Endothelial cell (in vitro differentiated cells): ENCODE measurements at regions not wholly inside any gene's neighbourhood (a gene's known extent, or its start where the extent isn't known, plus 50 kb on each side); places are given as distances from the start of the nearest gene placed in this dataset.

Experiments used
- DNase-seq: peaks from one replicate; pipeline ENCODE4 v3.0.0; 2021; ENCODE audit warnings: low spot score
- H3K27ac Mint-ChIP-seq: one replicate; pipeline ENCODE4 v1.8.0; 2021; ENCODE audit warnings: mixed read lengths, inconsistent platforms; ENCODE audit not compliant: unreplicated experiment
- H3K27me3 Mint-ChIP-seq: one replicate; pipeline ENCODE4 v1.8.0; 2021; ENCODE audit warnings: mild to moderate bottlenecking, moderate library complexity, mixed read lengths, inconsistent platforms; ENCODE audit not compliant: unreplicated experiment
- H3K36me3 Mint-ChIP-seq: one replicate; pipeline ENCODE4 v1.8.0; 2021; ENCODE audit warnings: mild to moderate bottlenecking, low read depth, mixed read lengths, inconsistent platforms; ENCODE audit not compliant: unreplicated experiment
- H3K4me1 Mint-ChIP-seq: one replicate; pipeline ENCODE4 v1.8.0; 2021; ENCODE audit warnings: mild to moderate bottlenecking, mixed read lengths, inconsistent platforms; ENCODE audit not compliant: unreplicated experiment
- H3K4me3 Mint-ChIP-seq: one replicate; pipeline ENCODE4 v1.8.0; 2021; ENCODE audit warnings: mild to moderate bottlenecking, mixed read lengths, inconsistent platforms; ENCODE audit not compliant: unreplicated experiment
- H3K9me3 Mint-ChIP-seq: one replicate; pipeline ENCODE4 v1.8.0; 2021; ENCODE audit warnings: mixed read lengths, inconsistent platforms; ENCODE audit not compliant: unreplicated experiment
- TF ChIP-seq, protein P1 (sequence below): fragments of 200-600 bp; sonication (generic); IDR thresholded peaks from one replicate; pipeline ENCODE4 v1.5.0; 2021; ENCODE audit warnings: antibody characterized with exemption; ENCODE audit not compliant: unreplicated experiment

DNA sequence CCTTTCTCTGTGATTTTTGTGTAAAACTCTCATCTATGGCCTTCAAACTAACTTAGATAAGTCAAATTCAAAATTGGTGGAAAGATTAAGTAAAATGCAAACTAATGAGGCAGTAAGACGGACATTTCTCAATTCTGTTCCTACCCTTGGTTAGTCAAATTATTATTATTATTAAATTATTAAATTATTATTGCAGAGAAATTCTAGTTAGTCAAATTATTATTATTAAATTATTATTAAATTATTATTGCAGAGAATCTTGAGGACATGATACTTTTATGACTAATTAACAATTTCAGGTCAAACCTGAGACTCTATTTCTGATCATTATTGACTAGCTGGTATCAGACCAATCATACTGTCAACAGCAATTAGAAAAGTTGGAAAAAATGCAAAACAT lies 845.0 kb upstream of the NECTIN3 start:
- TF ChIP-seq, protein P1, sequence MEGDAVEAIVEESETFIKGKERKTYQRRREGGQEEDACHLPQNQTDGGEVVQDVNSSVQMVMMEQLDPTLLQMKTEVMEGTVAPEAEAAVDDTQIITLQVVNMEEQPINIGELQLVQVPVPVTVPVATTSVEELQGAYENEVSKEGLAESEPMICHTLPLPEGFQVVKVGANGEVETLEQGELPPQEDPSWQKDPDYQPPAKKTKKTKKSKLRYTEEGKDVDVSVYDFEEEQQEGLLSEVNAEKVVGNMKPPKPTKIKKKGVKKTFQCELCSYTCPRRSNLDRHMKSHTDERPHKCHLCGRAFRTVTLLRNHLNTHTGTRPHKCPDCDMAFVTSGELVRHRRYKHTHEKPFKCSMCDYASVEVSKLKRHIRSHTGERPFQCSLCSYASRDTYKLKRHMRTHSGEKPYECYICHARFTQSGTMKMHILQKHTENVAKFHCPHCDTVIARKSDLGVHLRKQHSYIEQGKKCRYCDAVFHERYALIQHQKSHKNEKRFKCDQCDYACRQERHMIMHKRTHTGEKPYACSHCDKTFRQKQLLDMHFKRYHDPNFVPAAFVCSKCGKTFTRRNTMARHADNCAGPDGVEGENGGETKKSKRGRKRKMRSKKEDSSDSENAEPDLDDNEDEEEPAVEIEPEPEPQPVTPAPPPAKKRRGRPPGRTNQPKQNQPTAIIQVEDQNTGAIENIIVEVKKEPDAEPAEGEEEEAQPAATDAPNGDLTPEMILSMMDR = no peak
- no peak overlapping the region for H3K27ac Mint-ChIP-seq
- H3K4me1 Mint-ChIP-seq = no peaks in the 10 kb centered on the region
- H3K4me3 Mint-ChIP-seq = no peak overlapping the region
- H3K9me3 Mint-ChIP-seq = no peaks in the 10 kb centered on the region
- H3K36me3 Mint-ChIP-seq = no peaks in the 10 kb centered on the region
- no peak for DNase-seq
- H3K27me3 Mint-ChIP-seq = no peaks in the 10 kb centered on the region

DNA sequence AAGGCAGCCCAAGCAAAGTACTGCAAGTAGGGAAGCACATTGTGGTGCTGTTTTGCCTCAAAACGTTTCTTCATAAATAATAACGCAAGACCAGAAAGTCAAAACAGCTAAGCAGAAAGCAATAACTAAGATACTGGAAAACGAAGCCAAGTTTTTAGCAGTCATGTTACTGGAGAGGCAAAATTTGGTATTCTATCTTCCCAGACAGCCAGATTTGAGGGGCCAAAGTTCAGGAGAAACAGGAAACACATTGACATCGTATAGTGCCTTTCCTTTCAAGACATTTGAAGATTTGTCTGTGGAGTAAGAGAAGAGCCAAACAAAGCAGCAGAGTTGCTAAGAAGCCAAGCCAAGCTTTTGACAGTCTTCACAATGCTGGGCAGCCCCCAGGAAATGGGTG lies 843.6 kb upstream of the NECTIN3 start:
- TF ChIP-seq, protein P1 = no peak
- no peak overlapping the region for H3K4me3 Mint-ChIP-seq
- no peaks in the 10 kb centered on the region for H3K9me3 Mint-ChIP-seq
- DNase-seq = no peak
- H3K27me3 Mint-ChIP-seq = no peaks in the 10 kb centered on the region
- H3K36me3 Mint-ChIP-seq = no peaks in the 10 kb centered on the region
- no peaks in the 10 kb centered on the region for H3K4me1 Mint-ChIP-seq
- no peak overlapping the region for H3K27ac Mint-ChIP-seq

DNA sequence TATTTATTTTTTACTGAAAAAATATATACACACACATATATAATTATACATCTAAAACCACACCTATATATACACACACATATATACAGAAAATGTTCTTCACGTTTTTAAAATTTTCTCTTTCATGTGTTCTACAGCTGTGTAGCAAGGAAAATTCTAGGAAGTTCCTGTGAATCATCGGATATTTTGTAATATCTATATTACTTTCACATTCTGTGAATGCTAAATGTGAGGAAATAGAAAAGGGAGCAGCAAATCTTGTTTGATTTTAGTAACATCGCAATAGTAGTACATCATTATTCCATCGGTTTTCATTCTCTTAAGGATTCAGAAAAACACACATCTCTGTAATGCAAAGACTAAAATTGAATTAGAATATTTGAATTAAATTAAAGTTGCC lies 836.8 kb upstream of the NECTIN3 start:
- TF ChIP-seq, protein P1 = no peak
- Mint-ChIP-seq H3K9me3 (no peaks in the 10 kb centered on the region), H3K36me3 (no peaks in the 10 kb centered on the region), H3K27ac (no peak overlapping the region), H3K4me3 (no peak overlapping the region), H3K27me3 (no peaks in the 10 kb centered on the region), H3K4me1 (no peaks in the 10 kb centered on the region)
- no peak for DNase-seq

DNA sequence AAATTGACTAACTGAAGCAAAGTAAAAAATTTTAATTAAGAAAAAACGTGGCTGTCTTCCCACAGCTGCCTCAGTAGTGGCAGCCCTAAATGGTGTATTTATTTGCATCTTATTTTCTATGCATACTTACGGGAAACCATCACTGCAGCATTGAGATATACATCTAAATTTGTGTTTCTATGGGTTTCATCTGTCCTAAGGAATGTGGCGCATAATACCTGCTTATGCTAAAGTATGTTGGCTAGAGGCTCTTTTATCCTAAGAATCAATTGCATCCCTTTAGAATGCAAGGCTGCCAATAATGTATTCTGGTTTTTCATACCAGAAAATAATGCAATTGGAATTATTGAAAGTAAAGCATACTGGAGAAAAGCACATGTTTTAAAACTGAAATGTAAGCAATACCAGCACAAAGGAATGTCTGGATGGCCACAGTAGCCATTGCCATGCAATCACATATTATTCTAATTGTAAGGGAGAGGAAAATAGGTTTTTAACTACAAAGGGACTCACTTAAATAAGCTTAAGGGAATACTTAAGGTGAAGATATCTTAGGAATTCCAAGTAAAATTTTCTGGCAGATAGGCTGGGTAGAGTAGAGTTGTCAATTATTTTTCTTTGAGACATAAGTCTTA lies 834.5 kb upstream of the NECTIN3 start:
- H3K4me3 Mint-ChIP-seq = no peak overlapping the region
- H3K36me3 Mint-ChIP-seq = no peaks in the 10 kb centered on the region
- H3K27me3 Mint-ChIP-seq = no peaks in the 10 kb centered on the region
- H3K27ac Mint-ChIP-seq = no peak overlapping the region
- no peaks in the 10 kb centered on the region for H3K9me3 Mint-ChIP-seq
- DNase-seq = no peak
- H3K4me1 Mint-ChIP-seq = no peaks in the 10 kb centered on the region
- TF ChIP-seq, protein P1 = no peak

DNA sequence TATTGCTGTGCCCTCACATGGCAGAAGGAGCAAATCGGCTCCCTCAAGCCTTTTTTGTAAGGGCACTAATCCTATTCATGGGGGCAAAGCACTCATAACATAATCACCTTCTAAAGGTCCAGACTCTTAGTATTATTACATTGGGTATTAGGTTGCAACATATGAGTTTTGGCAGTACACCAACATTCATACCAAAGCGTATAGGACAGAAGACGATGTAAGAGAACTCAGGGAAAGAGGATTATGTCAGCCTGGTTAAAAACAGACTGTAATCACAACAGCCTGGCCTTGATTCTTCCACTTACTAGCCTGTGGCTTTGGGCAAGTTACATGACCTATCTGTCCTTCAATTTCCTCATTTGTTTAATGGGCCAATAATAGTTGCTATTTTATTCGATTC lies 828.5 kb upstream of the NECTIN3 start:
- H3K27ac Mint-ChIP-seq = no peak overlapping the region
- H3K27me3 Mint-ChIP-seq = no peaks in the 10 kb centered on the region
- no peaks in the 10 kb centered on the region for H3K36me3 Mint-ChIP-seq
- no peak for DNase-seq
- no peaks in the 10 kb centered on the region for H3K4me1 Mint-ChIP-seq
- TF ChIP-seq, protein P1 = no peak
- no peaks in the 10 kb centered on the region for H3K9me3 Mint-ChIP-seq
- no peak overlapping the region for H3K4me3 Mint-ChIP-seq
